Neural crest cell (in vitro differentiated cells): ENCODE measurements at regions not wholly inside any gene's neighbourhood (a gene's known extent, or its start where the extent isn't known, plus 50 kb on each side); places are given as distances from the start of the nearest gene placed in this dataset.

Experiments
- DNase-seq: peaks from one replicate; pipeline ENCODE4 v3.0.0; 2021; ENCODE audit warnings: low read depth, mixed read lengths, low spot score
- H3K27ac Mint-ChIP-seq: one replicate; pipeline ENCODE4 v1.8.0; 2021; ENCODE audit warnings: mild to moderate bottlenecking, mixed read lengths; ENCODE audit not compliant: unreplicated experiment
- H3K27me3 Mint-ChIP-seq: 2 replicates; pipeline ENCODE4 v1.8.0; 2021; ENCODE audit warnings: low read depth, mild to moderate bottlenecking, mixed read lengths
- H3K36me3 Mint-ChIP-seq: 2 replicates; pipeline ENCODE4 v1.8.0; 2021; ENCODE audit warnings: low read depth, mild to moderate bottlenecking, mixed read lengths
- H3K4me1 Mint-ChIP-seq: 2 replicates; pipeline ENCODE4 v1.8.0; 2021; ENCODE audit warnings: mixed read lengths
- H3K4me3 Mint-ChIP-seq: one replicate; pipeline ENCODE4 v1.8.0; 2021; ENCODE audit warnings: mild to moderate bottlenecking, mixed read lengths
- H3K9me3 Mint-ChIP-seq: 2 replicates; pipeline ENCODE4 v1.8.0; 2021; ENCODE audit warnings: mixed read lengths
- CTCF ChIP-seq: fragments of 200-600 bp; sonication (generic); conservative IDR thresholded peaks from 2 replicates; pipeline ENCODE4 v1.5.0; 2021; ENCODE audit warnings: antibody characterized with exemption, mild to moderate bottlenecking

GRCh38 chr7:113247198-113247597 lies 128.8 kb upstream of the SMIM30 start:
- Mint-ChIP-seq H3K27me3 (peaks cover under 1% of the 10 kb centered on the region), H3K9me3 (peaks cover 2% of the 10 kb centered on the region), H3K4me1 (no peaks in the 10 kb centered on the region), H3K4me3 (no peak overlapping the region), H3K36me3 (no peaks in the 10 kb centered on the region), H3K27ac (no peak overlapping the region)
- no peak for DNase-seq
- TF ChIP-seq CTCF: no peak

GRCh38 chr7:113246738-113247137 lies 128.4 kb upstream of the SMIM30 start:
- Mint-ChIP-seq H3K9me3 (peaks cover 2% of the 10 kb centered on the region), H3K27me3 (no peaks in the 10 kb centered on the region), H3K4me3 (no peak overlapping the region), H3K4me1 (no peaks in the 10 kb centered on the region), H3K36me3 (no peaks in the 10 kb centered on the region), H3K27ac (no peak overlapping the region)
- DNase-seq: no peak
- TF ChIP-seq CTCF: no peak

GRCh38 chr7:113232885-113233284 lies 114.5 kb upstream of the SMIM30 start:
- H3K27me3 Mint-ChIP-seq: peaks cover 6% of the 10 kb centered on the region
- H3K36me3 Mint-ChIP-seq: no peaks in the 10 kb centered on the region
- no peak overlapping the region for H3K4me3 Mint-ChIP-seq
- H3K4me1 Mint-ChIP-seq: no peaks in the 10 kb centered on the region
- no peak for TF ChIP-seq CTCF
- no peak for DNase-seq
- peaks cover 5% of the 10 kb centered on the region for H3K9me3 Mint-ChIP-seq
- no peak overlapping the region for H3K27ac Mint-ChIP-seq

- DNase-seq: no peak
- Mint-ChIP-seq H3K27me3 (peaks cover 6% of the 10 kb centered on the region), H3K4me1 (no peaks in the 10 kb centered on the region), H3K27ac (no peak overlapping the region), H3K4me3 (no peak overlapping the region), H3K36me3 (no peaks in the 10 kb centered on the region), H3K9me3 (peaks cover 5% of the 10 kb centered on the region)
- TF ChIP-seq CTCF: no peak
Observed at GRCh38 chr7:113230691-113231090, 112.3 kb upstream of the SMIM30 start.

GRCh38 chr7:113217314-113217713 lies 99.0 kb upstream of the SMIM30 start:
- peaks cover 11% of the 10 kb centered on the region for H3K27me3 Mint-ChIP-seq
- no peak overlapping the region for H3K27ac Mint-ChIP-seq
- H3K36me3 Mint-ChIP-seq: no peaks in the 10 kb centered on the region
- H3K4me3 Mint-ChIP-seq: no peak overlapping the region
- peaks cover 2% of the 10 kb centered on the region for H3K9me3 Mint-ChIP-seq
- H3K4me1 Mint-ChIP-seq: no peaks in the 10 kb centered on the region
- TF ChIP-seq CTCF: no peak
- DNase-seq: no peak

- H3K27ac Mint-ChIP-seq: no peak overlapping the region
- H3K4me1 Mint-ChIP-seq: no peaks in the 10 kb centered on the region
- TF ChIP-seq CTCF: no peak
- no peaks in the 10 kb centered on the region for H3K36me3 Mint-ChIP-seq
- peaks cover 2% of the 10 kb centered on the region for H3K9me3 Mint-ChIP-seq
- DNase-seq: no peak
- no peak overlapping the region for H3K4me3 Mint-ChIP-seq
- H3K27me3 Mint-ChIP-seq: peaks cover 10% of the 10 kb centered on the region
Observed at GRCh38 chr7:113216038-113216437, 97.7 kb upstream of the SMIM30 start.
